ENCODE measurements at regions not wholly inside any gene's neighbourhood (a gene's known extent, or its start where the extent isn't known, plus 50 kb on each side); places are given as distances from the start of the nearest gene placed in this dataset.
"Not testable (repeated sequence)": the region's sequence is repeated elsewhere in the genome, so short reads cannot be mapped to it uniquely, and the experiment has no call there.

- no peak for DNase-seq
Observed at GRCh38 chr14:87409393-87409792, 583.6 kb downstream of the GALC start.

GRCh38 chr14:87407344-87407743, 585.6 kb downstream of the GALC start:
- no peak for DNase-seq

GRCh38 chr14:87405563-87405962, 587.4 kb downstream of the GALC start:
- DNase-seq: no peak

- DNase-seq: no peak
Observed at GRCh38 chr14:87397499-87397898, 595.5 kb downstream of the GALC start.

- DNase-seq: no peak
Observed at GRCh38 chr14:87391066-87391465, 601.9 kb downstream of the GALC start.

- no peak for DNase-seq
Observed at GRCh38 chr14:87388946-87389345, 604.0 kb downstream of the GALC start.

GRCh38 chr14:87387806-87388205, 605.2 kb downstream of the GALC start:
- no peak for DNase-seq

- DNase-seq: no peak
Observed at GRCh38 chr14:87386524-87386923, 606.5 kb downstream of the GALC start.

GRCh38 chr14:87380054-87380453, 612.9 kb downstream of the GALC start:
- DNase-seq: no peak

- no peak for DNase-seq
Observed at GRCh38 chr14:87368751-87369150, 624.2 kb downstream of the GALC start.

- DNase-seq: not testable (repeated sequence)
Observed at GRCh38 chr14:87360246-87360645, 632.7 kb downstream of the GALC start.

- no peak for DNase-seq
Observed at GRCh38 chr14:87351007-87351406, 642.0 kb downstream of the GALC start.

GRCh38 chr14:87349921-87350320, 643.1 kb downstream of the GALC start:
- DNase-seq: no peak

GRCh38 chr14:87343652-87344051, 649.3 kb downstream of the GALC start:
- no peak for DNase-seq

GRCh38 chr14:87334997-87335685, 657.8 kb downstream of the GALC start:
- DNase-seq: no peak

- no peak for DNase-seq
Observed at GRCh38 chr14:87331991-87332390, 661.0 kb downstream of the GALC start.

GRCh38 chr14:87325741-87326140, 667.2 kb downstream of the GALC start:
- DNase-seq: no peak

GRCh38 chr14:87323191-87323590, 669.8 kb downstream of the GALC start:
- DNase-seq: no peak

- no peak for DNase-seq
Observed at GRCh38 chr14:87321548-87321947, 671.4 kb downstream of the GALC start.

- no peak for DNase-seq
Observed at GRCh38 chr14:87312894-87313205, 680.1 kb downstream of the GALC start.

GRCh38 chr14:87312169-87312893, 680.7 kb downstream of the GALC start:
- DNase-seq: no peak

- DNase-seq: no peak
Observed at GRCh38 chr14:87309557-87309956, 683.4 kb downstream of the GALC start.

- DNase-seq: no peak
Observed at GRCh38 chr14:87306409-87307168, 686.4 kb downstream of the GALC start.

- no peak for DNase-seq
Observed at GRCh38 chr14:87305345-87305744, 687.6 kb downstream of the GALC start.

All from CD4-positive, alpha-beta T cell treated with Interferon alpha-2 for 1 hour (primary cell).